NCI-H2107 treated with DMSO at 0.1 percent for 48 hours (cell line): ENCODE measurements at regions not wholly inside any gene's neighbourhood (a gene's known extent, or its start where the extent isn't known, plus 50 kb on each side); places are given as distances from the start of the nearest gene placed in this dataset.

Experiments used
- DNase-seq: peaks from one replicate; lab custom pipeline; 2025; ENCODE audit not compliant: unreplicated experiment; lab: John Stamatoyannopoulos, UW

DNA sequence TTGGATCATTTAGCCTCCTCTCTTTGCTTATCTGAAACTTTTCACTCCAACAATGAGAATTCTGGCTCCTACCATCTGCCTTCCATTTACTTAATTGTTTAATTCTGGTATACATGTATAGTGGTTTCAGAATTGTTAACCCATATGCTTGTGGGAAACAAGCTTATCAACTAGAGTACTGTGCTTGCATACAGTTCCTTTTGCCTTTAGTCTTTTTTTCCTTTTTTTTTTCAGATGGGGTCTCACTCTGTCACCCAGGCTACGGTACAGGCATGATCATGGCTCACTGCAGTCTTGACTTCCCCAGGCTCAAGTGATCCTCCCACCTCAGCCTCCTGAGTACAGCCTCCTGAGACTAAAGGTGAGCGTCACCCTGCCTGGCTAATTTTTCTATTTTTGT is 153.8 kb upstream of the LHX5 start:
- DNase-seq = no peak

DNA sequence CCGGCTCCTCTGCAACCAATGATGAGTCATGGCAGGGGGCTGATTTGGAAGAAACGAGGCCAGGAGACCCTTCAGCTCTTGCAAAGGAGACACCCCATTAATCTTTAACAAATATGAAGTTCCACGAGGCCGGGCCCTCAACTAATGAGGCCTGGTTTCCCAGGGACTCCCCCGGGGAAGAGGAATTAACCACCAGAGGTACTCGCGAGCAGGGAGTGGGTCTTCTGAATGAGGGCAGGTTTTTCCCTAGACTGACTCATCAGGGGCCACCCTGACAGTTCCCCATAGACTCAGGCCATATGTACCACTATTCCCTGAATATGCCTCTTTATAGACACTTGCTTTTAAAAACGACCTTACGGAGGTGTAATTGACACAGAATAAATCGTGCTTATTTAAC is 150.7 kb upstream of the LHX5 start:
- no peak for DNase-seq

DNA sequence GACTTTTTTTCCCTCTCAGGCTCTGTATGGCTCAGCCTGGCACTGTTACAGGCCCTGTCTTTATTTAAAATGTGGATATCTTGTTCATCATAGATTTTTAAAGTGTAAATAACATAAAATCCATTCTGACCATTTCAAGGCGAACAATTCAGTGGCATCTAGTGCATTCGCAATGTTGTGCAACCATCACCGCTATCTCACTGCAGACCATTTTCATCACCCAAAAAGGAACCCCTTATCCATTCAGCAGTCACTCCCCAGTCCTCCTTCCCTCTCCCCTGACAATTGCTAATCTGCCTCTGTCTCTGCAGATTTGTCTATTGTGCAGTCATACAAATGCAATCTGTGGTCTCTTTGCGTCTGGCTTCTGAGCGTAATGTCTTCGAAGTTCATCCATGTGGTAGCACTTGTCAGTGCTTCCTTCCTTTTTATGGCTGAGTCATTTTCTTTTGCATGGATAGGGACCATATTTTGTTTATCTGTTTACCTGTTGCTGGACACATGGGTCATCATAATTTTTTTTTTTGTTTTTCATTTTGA is 148.8 kb upstream of the LHX5 start:
- no peak for DNase-seq

DNA sequence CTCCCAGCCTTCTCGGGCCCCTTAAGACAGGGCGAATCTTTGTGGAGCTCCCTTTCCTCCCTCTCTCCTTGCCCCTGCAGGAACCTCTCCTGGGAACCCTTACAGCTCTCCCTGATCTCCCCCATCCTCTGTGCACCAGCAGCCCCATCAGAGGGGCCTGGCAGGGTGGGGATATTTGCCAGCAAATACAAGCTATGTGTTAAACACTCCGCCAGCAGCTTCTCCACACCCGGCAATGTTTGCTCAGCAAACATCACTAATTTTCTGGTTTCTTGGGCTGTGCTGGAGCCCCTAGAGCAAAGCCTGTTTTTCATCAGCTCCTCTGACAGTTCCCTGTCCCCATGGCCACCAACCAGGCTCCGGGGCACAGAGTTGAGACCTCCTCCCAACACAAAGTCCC is 147.5 kb upstream of the LHX5 start:
- DNase-seq = no peak

DNA sequence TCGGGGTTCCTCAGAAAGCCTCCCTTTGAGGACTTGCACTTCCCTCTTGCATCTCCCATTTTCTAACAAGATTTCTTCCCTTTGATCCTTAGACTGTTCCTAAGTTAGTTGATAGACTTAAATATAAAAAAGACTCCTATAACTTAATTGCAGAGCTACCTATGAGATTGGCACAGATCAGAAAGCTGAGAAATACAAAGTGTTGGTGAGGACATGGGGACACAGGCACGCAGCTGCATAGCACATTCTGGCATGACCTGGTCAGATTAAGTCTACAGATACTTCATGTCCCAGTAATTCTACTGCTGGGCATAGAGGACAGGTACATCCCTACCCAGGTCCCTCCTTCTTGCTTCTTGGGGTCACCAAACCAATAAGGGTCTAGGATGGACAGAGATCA is 141.7 kb upstream of the LHX5 start:
- DNase-seq = no peak

DNA sequence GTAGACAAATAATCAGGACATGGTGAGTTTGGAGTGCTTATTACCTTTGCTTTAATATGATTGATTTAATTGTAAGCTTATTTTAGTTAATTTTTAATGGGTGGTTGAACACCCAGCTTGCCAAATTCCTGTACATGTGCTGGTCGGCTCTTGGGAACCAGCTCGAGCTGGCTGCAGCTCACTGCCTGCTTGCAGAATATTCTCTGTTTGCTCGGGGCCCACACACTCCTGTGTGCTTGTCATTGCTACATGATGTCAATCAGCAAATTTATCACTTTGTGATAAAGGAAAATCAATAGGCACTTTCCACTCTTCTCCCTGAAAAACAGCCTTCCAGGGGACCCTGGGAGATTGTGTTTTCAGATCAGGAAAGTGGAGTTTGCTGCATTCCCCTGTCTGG is 141.1 kb upstream of the LHX5 start:
- DNase-seq = no peak

DNA sequence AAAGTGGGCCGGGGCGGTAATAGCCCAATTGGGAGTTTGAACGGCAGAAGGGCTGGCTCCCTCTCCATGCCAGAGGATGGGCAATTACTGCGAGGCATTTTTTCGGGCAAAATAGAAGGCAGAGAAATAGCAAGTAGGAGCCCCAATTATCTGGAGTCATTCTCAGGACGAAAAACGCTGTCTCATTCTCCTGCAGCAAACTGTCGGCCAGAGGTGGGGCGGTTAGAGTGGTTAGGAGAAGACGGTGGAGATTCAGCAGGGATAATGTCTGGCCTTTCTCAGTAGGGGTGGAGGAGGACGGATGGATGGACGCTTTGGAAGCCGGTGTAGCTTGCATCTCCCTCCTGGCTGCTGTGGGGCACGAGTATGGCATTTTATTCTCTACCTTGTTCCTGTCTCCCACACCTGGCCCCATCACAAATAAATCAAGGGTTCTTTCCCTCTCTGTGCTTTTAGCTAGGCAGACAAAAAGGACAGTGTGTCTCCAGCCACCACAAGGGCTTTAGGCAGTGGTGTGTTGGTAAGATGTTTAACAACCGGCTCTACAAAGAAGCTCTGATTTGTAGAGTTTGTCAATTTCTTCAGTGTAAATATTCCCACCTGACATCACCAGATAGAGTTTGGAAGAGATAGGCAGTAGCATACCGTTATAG is 140.5 kb upstream of the LHX5 start:
- no peak for DNase-seq

DNA sequence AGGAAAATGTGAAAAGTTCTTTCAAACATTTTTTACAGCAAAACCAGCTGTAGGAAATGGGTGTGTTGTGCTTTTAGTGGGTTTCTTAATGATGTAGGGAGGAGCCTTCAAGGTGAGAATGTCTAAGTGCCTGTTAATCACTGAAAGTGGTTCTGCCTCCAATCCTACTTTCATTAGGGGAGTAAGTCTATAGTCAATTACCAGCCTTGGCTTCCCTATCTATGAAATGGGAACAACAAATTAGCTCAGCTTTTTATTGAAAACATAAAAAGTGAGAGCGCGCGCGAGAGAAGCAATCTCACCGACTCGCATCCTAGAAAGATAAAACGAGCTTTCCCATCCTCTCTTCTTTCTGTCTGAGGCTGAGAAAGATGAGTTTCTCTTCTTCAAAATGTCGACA is 140.0 kb upstream of the LHX5 start:
- no peak for DNase-seq

DNA sequence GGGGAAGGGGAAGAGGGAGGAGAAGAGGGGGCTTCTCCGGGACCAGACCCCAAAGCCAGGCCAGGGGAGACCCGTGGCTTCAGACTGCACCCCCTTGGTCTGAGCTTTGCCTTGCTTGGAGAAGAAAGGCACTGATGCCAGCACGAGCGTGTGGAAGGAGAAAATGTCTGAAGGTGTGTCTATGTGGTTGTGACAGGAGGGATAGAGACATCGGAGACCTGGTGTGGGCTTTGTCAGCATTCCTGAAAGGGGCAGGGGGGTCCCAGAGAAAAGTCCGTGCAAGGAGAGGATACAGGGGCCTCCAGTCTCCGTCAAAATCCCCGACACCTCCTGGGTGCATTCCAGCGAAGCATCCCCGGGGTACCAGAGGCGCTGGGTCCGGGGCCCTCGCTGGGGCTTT is 139.0 kb upstream of the LHX5 start:
- no peak for DNase-seq

DNA sequence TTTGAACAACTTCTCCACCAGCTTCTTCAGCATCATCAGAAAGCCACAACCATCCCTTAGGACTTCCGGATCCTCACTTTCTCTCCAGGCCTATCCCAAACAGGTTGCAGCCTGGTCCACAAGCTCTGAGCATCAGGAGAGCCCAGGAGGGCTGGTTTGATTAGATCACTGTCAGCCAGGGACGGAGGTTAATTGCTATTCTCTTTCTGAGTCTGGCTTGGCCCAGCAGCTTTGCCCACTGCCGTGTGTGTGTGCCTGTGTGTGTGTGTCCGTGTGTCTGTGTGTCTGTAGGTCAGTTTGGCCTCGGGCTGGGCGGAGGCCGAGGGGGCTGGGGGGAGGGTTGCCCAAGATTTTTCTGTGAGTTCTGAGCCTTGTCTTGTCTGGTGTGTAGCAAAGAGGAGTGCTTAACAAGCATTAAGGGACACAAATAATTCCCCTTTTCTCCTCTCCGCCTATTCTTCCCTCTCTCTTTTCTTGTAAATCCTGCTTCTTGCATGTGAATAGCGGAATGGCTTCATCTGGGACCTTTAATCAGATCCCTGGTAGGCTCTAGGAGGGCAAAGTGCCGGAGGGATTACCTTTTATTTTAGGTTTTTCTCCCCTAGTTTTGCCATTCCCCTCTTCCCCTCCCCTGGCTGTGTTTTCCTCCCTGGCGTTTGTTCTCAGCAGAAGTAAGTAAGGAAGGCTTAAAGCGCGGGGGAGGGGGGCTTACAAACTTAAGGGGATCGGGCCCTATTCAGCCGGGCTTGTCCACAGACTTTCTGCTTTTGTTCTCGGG is 138.2 kb upstream of the LHX5 start:
- DNase-seq = no peak

DNA sequence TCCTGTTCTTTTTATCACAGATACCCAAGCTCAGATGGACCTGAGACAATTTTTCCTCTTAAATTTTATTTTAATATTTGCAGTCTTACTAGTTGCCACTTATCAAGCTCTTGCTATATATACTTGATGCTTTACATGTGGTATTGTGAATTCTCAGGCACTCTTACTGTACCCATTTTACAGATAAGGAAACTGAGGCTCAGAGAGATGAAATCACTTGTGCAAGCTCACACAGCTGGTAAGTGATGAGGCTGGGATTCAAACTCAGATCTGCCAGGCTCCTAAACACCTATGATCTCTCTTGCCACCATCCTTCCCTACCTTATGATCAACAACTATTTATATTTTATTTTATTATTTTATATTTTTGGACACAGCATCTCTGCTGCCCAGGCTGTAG is 133.0 kb upstream of the LHX5 start:
- DNase-seq = no peak

DNA sequence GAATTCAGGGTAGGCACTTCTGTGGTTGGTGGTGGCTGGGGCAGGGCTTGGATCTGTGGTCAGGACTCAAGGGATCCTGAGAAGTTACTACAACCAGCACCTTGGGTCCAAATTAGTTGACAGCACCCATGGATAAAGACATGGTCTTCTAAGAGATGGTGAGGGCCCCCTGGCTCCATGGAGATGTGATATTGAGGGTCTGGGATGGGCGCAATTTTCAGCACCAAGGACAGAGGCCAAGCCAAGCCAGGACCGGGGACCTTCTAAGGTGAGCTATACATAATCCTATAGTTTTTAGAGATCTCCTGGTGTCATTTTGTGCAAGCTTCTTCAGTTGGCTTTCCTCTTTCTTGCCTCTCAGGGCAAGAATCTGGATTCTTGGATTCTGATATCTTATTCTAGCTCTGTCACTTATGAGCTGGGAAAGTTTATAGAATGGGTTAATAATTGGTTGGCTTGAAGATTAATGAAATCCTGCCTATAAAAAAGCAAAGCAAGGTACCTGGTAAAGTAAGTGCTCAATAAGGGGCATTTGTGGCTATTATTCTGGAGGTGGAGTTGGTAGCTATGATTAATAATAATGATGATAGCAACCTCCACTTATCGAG is 130.1 kb upstream of the LHX5 start:
- no peak for DNase-seq

DNA sequence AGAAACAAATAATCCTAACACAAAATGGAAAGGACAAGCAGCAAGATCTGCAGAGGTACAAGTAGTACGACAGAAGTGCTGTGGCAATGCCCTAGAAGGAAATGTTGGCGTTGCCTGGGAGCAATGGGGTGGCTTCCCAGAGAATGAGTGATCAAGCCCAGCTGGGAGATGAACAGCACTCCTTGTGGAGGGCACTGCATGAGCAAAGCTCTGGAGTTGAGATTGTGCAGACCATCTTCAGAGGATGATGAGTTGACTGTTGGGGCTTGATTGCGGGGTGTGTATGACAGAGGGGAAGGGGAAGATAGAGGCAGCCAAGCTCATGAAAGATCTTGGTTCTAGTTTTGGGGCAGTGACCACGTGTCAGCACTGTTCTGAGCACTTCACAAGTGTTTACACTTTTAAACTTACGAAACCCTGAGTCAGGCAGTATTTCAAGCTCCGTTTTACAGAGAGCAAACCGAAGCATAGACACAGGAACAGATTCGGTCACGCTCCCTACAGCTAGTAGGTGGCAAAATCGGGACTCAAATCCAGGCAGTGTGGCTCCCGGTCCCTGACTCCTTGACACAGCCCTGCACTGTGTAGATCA is 127.2 kb upstream of the LHX5 start:
- DNase-seq = no peak

DNA sequence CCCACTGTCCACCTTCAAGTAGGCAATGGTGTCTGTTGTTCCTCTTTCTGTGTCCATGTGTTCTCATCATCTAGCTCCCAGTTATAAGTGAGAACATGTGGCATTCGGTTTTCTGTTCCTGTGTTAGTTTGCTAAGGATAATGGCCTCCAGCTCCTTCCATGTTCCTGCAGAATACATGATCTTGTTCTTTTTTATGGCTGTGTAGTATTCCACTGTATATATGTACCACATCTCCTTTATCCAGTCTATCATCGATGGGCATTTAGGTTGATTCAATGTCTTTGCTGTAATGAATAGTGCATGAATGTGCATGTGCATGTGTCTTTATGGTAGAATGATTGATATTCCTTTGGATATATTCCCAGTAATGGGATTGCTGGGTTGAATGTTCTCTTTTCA is 123.3 kb upstream of the LHX5 start:
- DNase-seq = no peak

DNA sequence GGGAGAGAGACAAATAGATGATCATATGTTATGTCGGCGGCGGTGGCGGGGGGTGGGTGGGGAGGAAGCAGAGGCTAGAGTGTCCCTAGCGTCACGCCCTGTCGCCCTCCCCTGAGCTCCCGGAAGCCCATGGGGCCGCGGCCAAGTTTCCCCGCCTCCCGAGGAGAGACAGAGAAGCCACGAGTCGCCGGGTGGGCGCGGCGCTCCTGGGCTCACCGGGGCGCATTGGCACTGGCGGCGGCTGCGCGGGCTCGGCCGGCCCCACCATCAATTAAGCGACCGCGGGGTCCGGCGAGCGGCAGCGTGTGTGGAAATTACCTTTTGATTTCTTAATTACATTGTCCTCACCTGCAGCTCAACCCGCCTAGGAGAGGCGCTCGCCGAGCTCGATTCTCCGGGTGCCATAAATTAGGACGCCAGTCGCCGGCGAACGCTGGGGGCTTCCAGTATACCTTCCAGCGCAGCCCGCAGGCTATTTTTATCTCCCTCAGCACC is 119.9 kb upstream of the LHX5 start:
- DNase-seq = no peak

DNA sequence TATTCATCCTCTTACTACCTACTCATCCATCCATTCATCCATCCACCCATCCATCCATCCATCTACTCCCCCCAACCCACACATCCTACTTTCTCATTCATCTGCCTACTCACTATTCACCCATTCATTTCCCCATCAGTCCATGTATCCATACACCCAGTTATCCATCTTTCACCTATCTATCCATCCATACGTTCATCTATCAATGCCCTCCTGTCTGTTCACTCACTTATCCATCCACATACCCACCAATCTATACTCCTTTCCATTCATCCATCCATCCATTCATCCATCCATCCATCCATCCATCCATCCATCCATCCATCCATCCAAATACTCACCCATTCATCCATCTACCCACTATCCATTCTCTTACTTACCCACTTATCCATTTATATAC is 117.8 kb upstream of the LHX5 start:
- DNase-seq = no peak

DNA sequence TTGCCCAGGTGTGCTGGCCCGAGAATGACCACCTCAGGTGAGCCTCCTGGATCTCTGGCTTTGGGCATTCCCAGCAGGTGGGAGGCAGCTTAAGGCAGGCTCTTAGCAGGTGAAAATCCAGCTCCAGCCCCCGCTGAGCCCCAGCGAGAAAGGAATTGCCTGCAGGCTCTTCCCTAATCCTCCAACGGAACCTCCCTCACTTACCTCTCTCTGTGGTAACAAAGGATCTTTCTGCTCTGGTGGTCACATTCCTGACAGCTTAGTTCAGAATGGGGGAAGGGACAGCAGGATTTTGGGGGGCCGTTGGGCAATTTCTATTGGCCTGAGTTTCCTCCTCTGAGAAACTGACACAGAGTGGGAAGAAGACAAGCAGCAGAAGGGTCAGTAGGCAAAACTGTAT is 116.0 kb upstream of the LHX5 start:
- no peak for DNase-seq

DNA sequence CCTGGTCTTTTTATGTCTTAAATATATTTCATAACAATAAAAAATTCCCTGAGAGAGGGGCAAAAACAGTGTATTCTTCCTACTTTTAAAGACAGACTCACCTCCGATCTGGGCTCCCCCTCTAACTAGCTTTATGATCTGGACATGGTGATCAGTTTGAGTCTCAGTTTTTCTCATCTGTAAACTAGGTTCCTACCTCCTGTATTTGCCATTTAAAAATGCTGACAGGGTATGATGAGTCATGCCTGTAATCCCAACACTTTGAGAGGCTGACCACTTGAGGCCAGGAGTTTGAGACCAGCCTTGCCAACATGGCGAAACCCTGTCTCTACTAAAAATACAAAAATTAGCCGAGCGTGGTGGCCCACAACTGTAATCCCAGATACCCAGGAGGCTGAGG is 114.8 kb upstream of the LHX5 start:
- DNase-seq = no peak

DNA sequence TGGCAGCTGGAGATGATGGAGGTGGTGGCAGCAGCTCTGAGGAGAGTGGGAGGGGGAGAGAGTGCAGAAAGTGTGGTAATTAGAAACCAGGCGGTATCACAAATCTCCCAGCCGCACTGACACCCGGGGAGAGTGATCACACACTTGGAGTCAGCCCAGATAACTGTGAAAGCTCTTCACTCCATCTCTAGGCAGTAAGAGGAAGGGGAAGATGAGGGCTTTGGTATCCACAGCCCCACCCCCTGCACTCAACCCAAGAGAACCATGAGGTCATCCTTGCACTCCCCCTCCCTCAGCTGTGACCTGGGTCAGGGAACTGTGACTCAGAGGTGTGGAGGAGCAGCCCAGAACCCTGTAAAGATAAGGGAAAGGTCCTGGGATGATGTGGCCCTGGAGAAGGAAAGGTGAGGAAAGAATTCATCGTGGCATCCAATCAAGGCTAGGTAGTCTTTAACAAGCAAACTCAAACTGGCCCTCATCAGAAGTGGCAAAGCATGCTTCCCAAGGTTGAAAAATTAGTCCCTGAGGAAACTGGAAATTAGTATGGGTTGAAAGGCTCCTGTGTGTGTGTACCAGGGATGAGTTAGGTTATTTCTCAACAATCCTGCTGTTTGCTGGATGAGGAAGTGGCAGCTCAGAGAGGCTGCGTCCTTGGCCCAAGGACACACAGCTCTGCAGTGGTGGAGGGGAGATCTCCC is 111.0 kb upstream of the LHX5 start:
- peak; percentile 56 for DNase-seq

DNA sequence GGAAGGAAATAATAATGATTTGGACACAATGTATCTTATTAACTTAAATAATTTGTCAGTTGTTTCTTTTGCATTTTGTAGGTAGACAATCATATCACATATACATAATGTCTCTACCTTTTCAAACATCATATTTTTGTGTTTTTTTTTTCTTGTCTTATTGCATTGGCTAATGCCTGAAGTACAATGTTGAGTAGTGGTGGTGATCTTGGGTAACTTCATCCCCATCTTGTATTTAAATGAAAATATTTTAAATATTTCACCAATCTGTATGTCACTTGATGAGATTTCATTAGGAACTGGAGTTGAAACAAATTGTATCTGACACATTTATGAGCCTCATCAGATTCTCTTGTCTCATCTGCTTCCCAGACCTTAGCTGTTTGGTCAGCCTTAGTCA is 109.7 kb upstream of the LHX5 start:
- no peak for DNase-seq

DNA sequence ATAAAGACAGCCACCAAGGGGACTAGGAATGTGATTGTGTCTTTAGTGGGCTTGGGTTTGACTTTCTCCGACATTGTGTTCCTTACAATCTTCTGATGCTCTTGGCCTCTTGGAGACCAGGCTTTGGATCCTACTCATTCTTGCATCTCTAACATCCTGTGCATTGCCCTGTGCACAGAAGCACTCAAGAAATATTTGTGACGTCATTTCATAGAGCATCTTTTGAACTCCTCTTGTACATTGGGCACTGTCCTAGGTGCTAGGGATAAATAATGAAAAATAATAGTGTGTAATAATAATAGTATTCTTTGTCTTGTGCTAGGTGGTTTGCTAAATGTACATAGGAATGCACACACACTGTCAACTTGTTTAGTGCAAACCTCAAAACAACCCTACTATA is 108.8 kb upstream of the LHX5 start:
- no peak for DNase-seq
